ENCODE measurements at regions not wholly inside any gene's neighbourhood (a gene's known extent, or its start where the extent isn't known, plus 50 kb on each side); places are given as distances from the start of the nearest gene placed in this dataset.

- H3K36me3 Mint-ChIP-seq (ENCODE audit: insufficient read depth, unreplicated experiment): no peaks in the 10 kb centered on the region
- no peak for DNase-seq
- peaks cover 10% of the 10 kb centered on the region for H3K4me1 Mint-ChIP-seq (ENCODE audit: low read depth, unreplicated experiment)
- ChIA-PET CTCF (no interaction called here), POLR2A (no interaction called here)
- no peak overlapping the region for H3K27ac Mint-ChIP-seq (ENCODE audit: unreplicated experiment)
- Histone ChIP-seq H3K36me3 (ENCODE audit: control insufficient read depth, insufficient read depth, low read length) (no peaks in the 10 kb centered on the region), H3K9me3 (no peaks in the 10 kb centered on the region), H3K4me1 (no peaks in the 10 kb centered on the region), H3K4me3 (ENCODE audit: low read depth, low read length) (no peak overlapping the region), H3K27me3 (replicated peaks; ENCODE audit: control insufficient read depth, insufficient read depth, low read length) (no peaks in the 10 kb centered on the region)
- intact Hi-C loops (cut with micrococcal nuclease; ENCODE audit: unreplicated experiment): no loop called here
- peaks cover 13% of the 10 kb centered on the region for H3K9me3 Mint-ChIP-seq (ENCODE audit: unreplicated experiment)
- H3K4me3 Mint-ChIP-seq (ENCODE audit: unreplicated experiment): no peak overlapping the region
- TF ChIP-seq CTCF (IDR thresholded peaks at IDR 0.05; ENCODE audit: insufficient read depth in 1 of 2, low read depth in 1 of 2, low read length in 1 of 2, severe bottlenecking in 1 of 2, unreplicated experiment in 1 of 2): no peak
- H3K27me3 Mint-ChIP-seq (ENCODE audit: insufficient read depth, unreplicated experiment): no peaks in the 10 kb centered on the region
- no TSS peak for BruUV-seq (replicated peaks)
Measured at GRCh38 chr1:193799948-193800690, 613.7 kb upstream of the B3GALT2 start.

GRCh38 chr1:193799371-193799770 lies 613.0 kb upstream of the B3GALT2 start:
- H3K4me3 Mint-ChIP-seq (ENCODE audit: unreplicated experiment): no peak overlapping the region
- intact Hi-C loops (cut with micrococcal nuclease; ENCODE audit: unreplicated experiment): no loop called here
- CTCF ChIA-PET: no interaction called here

GRCh38 chr1:193794239-193794638 lies 607.8 kb upstream of the B3GALT2 start:
- CTCF ChIA-PET: no interaction called here
- intact Hi-C loops (cut with micrococcal nuclease; ENCODE audit: unreplicated experiment): no loop called here
- Mint-ChIP-seq H3K4me3 (ENCODE audit: unreplicated experiment) (no peak overlapping the region), H3K27ac (ENCODE audit: unreplicated experiment) (no peak overlapping the region), H3K27me3 (ENCODE audit: insufficient read depth, unreplicated experiment) (no peaks in the 10 kb centered on the region), H3K4me1 (ENCODE audit: low read depth, unreplicated experiment) (no peaks in the 10 kb centered on the region), H3K36me3 (ENCODE audit: insufficient read depth, unreplicated experiment) (no peaks in the 10 kb centered on the region), H3K9me3 (ENCODE audit: unreplicated experiment) (no peaks in the 10 kb centered on the region)
- DNase-seq: no peak
- no peaks in the 10 kb centered on the region for H3K9me3 ChIP-seq
- no TSS peak for BruUV-seq (replicated peaks)
- no peak for TF ChIP-seq CTCF (IDR thresholded peaks at IDR 0.05; ENCODE audit: insufficient read depth in 1 of 2, low read depth in 1 of 2, low read length in 1 of 2, severe bottlenecking in 1 of 2, unreplicated experiment in 1 of 2)
- no peak overlapping the region for H3K4me3 ChIP-seq (ENCODE audit: low read depth, low read length)
- H3K36me3 ChIP-seq (ENCODE audit: control insufficient read depth, insufficient read depth, low read length): no peaks in the 10 kb centered on the region
- H3K4me1 ChIP-seq: no peaks in the 10 kb centered on the region
- POLR2A ChIA-PET: no interaction called here
- H3K27me3 ChIP-seq (replicated peaks; ENCODE audit: control insufficient read depth, insufficient read depth, low read length): no peaks in the 10 kb centered on the region

More at GRCh38 chr1:193799371-193799770, 613.0 kb upstream of the B3GALT2 start:
- H3K27ac Mint-ChIP-seq (ENCODE audit: unreplicated experiment): no peak overlapping the region
- Histone ChIP-seq H3K9me3 (no peaks in the 10 kb centered on the region), H3K36me3 (ENCODE audit: control insufficient read depth, insufficient read depth, low read length) (no peaks in the 10 kb centered on the region), H3K4me3 (ENCODE audit: low read depth, low read length) (no peak overlapping the region), H3K4me1 (no peaks in the 10 kb centered on the region), H3K27me3 (replicated peaks; ENCODE audit: control insufficient read depth, insufficient read depth, low read length) (no peaks in the 10 kb centered on the region)
- no peak for TF ChIP-seq CTCF (IDR thresholded peaks at IDR 0.05; ENCODE audit: insufficient read depth in 1 of 2, low read depth in 1 of 2, low read length in 1 of 2, severe bottlenecking in 1 of 2, unreplicated experiment in 1 of 2)
- H3K4me1 Mint-ChIP-seq (ENCODE audit: low read depth, unreplicated experiment): peaks cover 10% of the 10 kb centered on the region
- DNase-seq: no peak
- H3K9me3 Mint-ChIP-seq (ENCODE audit: unreplicated experiment): peaks cover 13% of the 10 kb centered on the region
- no TSS peak for BruUV-seq (replicated peaks)
- POLR2A ChIA-PET: no interaction called here
- no peaks in the 10 kb centered on the region for H3K27me3 Mint-ChIP-seq (ENCODE audit: insufficient read depth, unreplicated experiment)
- no peaks in the 10 kb centered on the region for H3K36me3 Mint-ChIP-seq (ENCODE audit: insufficient read depth, unreplicated experiment)
